GM12874 (cell line): ENCODE measurements at regions not wholly inside any gene's neighbourhood (a gene's known extent, or its start where the extent isn't known, plus 50 kb on each side); places are given as distances from the start of the nearest gene placed in this dataset.

ENCODE experiments used
- CTCF ChIP-seq: IDR thresholded peaks from 2 replicates; pipeline ENCODE4 v1.5.1; 2011; ENCODE audit warnings: low read depth, mild to moderate bottlenecking, control low read depth, low read length, moderate library complexity; ENCODE audit not compliant: insufficient read depth

GRCh38 chr13:53775807-53776206, 747.2 kb downstream of the OLFM4 start:
- no peak for TF ChIP-seq CTCF

- TF ChIP-seq CTCF = no peak
Measured at GRCh38 chr13:53778937-53779336, 750.3 kb downstream of the OLFM4 start.

GRCh38 chr13:53781941-53782340, 753.3 kb downstream of the OLFM4 start:
- TF ChIP-seq CTCF = no peak

GRCh38 chr13:53782488-53782961, 753.9 kb downstream of the OLFM4 start:
- TF ChIP-seq CTCF = peak; percentile 51; the same call in 1 of the 2 replicates

GRCh38 chr13:53783471-53783870, 754.9 kb downstream of the OLFM4 start:
- TF ChIP-seq CTCF = no peak

GRCh38 chr13:53788286-53788685, 759.7 kb downstream of the OLFM4 start:
- no peak for TF ChIP-seq CTCF

- TF ChIP-seq CTCF = no peak
Measured at GRCh38 chr13:53800011-53800410, 771.4 kb downstream of the OLFM4 start.
